ENCODE measurements at regions not wholly inside any gene's neighbourhood (a gene's known extent, or its start where the extent isn't known, plus 50 kb on each side); places are given as distances from the start of the nearest gene placed in this dataset.
"Not testable (repeated sequence)": the region's sequence is repeated elsewhere in the genome, so short reads cannot be mapped to it uniquely, and the experiment has no call there.

DNA sequence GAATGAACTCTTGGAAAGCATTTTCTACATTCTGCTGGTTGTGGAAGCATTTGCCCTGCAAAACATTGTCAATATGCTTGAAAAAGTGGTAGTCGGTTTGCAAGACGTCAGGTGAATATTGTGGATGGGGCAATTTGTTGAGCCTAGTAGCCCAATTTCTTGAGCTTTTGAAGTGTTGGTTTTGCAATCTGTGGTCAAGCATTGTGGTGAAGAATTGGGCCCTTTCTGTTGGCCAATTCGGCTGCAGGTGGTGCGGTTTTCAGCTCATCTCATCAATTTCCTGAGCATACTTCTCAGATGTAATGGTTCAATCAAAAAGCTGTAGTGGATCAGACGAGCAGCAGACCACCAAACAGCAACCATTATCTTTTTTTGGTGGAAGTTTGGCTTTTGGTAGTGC, 426.8 kb upstream of the CDH9 start:
- TF ChIP-seq, protein P1, sequence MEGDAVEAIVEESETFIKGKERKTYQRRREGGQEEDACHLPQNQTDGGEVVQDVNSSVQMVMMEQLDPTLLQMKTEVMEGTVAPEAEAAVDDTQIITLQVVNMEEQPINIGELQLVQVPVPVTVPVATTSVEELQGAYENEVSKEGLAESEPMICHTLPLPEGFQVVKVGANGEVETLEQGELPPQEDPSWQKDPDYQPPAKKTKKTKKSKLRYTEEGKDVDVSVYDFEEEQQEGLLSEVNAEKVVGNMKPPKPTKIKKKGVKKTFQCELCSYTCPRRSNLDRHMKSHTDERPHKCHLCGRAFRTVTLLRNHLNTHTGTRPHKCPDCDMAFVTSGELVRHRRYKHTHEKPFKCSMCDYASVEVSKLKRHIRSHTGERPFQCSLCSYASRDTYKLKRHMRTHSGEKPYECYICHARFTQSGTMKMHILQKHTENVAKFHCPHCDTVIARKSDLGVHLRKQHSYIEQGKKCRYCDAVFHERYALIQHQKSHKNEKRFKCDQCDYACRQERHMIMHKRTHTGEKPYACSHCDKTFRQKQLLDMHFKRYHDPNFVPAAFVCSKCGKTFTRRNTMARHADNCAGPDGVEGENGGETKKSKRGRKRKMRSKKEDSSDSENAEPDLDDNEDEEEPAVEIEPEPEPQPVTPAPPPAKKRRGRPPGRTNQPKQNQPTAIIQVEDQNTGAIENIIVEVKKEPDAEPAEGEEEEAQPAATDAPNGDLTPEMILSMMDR (IDR thresholded peaks at IDR 0.05; ENCODE audit: control insufficient read depth, insufficient read depth, low read depth, low read length, missing control alignments) = no peak
- H3K4me3 ChIP-seq (ENCODE audit: control insufficient read depth, low read depth, low read length) = no peak overlapping the region
- DNase-seq (ENCODE audit: low read depth) = no peak

DNA sequence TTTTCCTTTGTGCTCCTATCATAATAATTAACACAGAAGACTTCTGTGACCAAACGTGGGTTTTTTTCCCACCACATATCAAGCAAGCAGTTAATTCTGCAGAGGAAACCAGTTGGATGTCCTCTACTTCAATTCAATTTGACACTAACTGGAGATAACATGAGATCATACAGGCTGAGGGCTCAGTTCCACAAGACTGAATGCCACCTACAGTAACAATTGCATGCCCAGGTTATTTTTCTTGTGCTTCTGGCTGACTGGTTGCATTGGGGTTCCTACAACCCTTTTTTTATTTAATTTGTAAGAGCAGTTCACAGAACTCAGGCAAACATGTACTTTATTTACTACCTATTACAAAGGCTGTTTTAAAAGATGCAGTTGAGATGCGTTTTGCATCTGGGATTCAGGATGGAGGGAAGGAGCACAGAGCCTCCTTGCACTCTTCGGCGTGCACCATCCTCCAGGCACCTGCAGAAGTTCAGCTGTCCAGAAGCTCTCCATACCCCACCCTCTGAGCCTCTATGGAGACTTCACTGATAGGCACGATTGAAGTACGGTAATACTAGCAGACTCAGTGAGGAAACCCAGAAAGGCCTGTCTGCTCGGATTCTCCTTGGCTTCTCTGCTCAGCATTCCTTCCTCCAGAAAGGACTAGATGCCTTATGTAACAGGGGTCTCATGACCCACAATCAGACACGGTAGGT, 425.2 kb upstream of the CDH9 start:
- TF ChIP-seq, protein P1 (IDR thresholded peaks at IDR 0.05; ENCODE audit: control insufficient read depth, insufficient read depth, low read depth, low read length, missing control alignments) = no peak
- no peak for DNase-seq (ENCODE audit: low read depth)
- H3K4me3 ChIP-seq (ENCODE audit: control insufficient read depth, low read depth, low read length) = no peak overlapping the region

DNA sequence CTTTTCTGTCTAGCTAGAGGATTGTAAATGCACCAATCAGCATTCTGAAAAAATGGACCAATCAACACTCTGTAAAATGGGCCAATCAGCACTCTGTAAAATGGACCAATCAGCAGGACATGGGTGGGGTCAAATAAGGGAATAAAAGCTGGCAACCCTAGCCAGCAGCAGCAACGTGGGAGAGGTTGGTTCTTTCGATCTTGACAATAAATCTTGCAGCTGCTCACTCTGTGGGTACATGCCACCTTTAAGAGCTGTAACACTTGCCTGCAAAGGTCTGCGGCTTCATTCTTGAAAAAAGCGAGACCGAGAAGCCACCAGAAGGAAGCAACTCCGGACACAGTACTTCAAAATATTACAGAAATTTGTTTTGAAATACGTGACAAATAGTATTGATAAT, 424.6 kb upstream of the CDH9 start:
- TF ChIP-seq, protein P1 (IDR thresholded peaks at IDR 0.05; ENCODE audit: control insufficient read depth, insufficient read depth, low read depth, low read length, missing control alignments) = no peak
- no peak for DNase-seq (ENCODE audit: low read depth)
- no peak overlapping the region for H3K4me3 ChIP-seq (ENCODE audit: control insufficient read depth, low read depth, low read length)

DNA sequence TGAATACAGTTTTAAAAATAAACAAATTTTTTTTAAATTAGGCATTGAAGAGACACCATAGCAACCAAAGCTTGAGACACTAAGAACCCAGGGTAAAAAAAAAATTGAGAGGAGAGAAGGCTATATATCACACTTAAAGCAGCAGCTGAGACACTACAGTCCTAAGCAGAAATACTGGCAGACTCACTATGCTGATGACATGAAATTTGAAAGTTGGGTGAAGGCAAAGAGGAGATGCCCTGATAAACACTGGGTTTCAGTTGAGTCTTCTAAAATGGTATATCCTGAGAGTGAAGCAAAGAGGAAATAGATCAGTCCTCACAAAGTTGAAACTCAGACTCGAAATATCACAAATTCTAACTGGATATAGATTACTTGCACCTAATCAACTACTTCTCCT, 419.9 kb upstream of the CDH9 start:
- no peak for DNase-seq (ENCODE audit: low read depth)
- no peak overlapping the region for H3K4me3 ChIP-seq (ENCODE audit: control insufficient read depth, low read depth, low read length)
- TF ChIP-seq, protein P1 (IDR thresholded peaks at IDR 0.05; ENCODE audit: control insufficient read depth, insufficient read depth, low read depth, low read length, missing control alignments) = no peak

DNA sequence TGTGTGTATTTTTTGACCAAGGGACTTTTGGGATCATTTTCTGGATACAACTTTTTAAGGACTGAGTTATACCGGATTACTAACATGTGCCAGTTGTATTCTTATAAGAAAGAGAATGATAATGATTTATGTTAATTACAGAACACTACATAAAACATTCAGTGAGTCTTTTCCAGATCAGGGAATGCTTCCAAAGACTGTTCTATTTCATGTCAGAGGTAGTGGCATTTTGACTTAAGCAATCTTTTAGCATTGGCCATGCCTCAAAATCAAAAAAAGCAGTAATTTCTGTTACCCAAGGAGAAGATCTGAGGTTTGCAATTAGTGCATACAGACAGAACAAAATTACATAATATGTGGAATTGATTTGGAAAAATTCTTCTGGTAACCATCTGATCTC, 413.0 kb upstream of the CDH9 start:
- TF ChIP-seq, protein P1 (IDR thresholded peaks at IDR 0.05; ENCODE audit: control insufficient read depth, insufficient read depth, low read depth, low read length, missing control alignments) = no peak
- no peak for DNase-seq (ENCODE audit: low read depth)
- no peak overlapping the region for H3K4me3 ChIP-seq (ENCODE audit: control insufficient read depth, low read depth, low read length)

DNA sequence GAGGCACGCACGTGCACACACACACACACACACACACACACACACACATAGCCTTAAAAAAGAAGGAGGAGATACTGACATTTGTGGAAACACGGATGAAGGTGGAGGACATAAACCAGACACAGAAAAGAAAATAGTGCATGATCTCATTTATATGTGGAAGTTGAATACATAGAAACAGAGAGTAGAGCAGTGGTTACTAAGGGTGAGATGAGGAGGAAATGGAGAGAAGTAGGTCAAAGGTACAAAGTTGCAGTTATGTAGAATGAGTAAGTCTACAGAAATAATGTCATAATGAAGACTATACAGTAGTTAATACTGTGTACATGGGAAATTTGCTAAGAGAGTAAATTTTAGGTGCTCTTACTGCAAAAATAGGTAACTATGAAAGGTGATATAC, 412.2 kb upstream of the CDH9 start:
- no peak overlapping the region for H3K4me3 ChIP-seq (ENCODE audit: control insufficient read depth, low read depth, low read length)
- TF ChIP-seq, protein P1 (IDR thresholded peaks at IDR 0.05; ENCODE audit: control insufficient read depth, insufficient read depth, low read depth, low read length, missing control alignments) = no peak
- no peak for DNase-seq (ENCODE audit: low read depth)

DNA sequence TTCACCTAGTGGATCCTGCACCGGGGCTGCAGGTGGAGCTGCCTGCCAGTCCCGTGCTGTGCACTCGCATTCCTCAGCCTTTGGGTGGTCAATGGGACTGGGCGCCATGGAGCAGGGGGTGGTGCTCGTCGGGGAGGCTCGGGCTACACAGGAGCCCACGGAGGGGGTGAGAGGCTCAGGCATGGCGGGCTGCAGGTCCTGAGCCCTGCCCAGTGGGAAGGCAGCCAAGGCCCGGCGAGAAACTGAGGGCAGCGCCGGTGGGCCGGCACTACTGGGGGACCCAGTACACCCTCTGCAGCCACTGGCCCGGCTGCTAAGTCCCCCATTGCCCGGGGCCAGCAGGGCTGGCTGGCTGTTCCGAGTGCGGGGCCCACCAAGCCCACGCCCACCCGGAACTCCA, 401.0 kb upstream of the CDH9 start:
- not testable (repeated sequence) for H3K4me3 ChIP-seq (ENCODE audit: control insufficient read depth, low read depth, low read length); DNase-seq (ENCODE audit: low read depth)

Measured in AG09309 (cell line).